ENCODE measurements at regions not wholly inside any gene's neighbourhood (a gene's known extent, or its start where the extent isn't known, plus 50 kb on each side); places are given as distances from the start of the nearest gene placed in this dataset.
A peak's percentile ranks its signal among the peaks of the same experiment; 100 is the strongest.

GRCh38 chr13:30114571-30115256 is 192.6 kb downstream of the KATNAL1 start (continued):
- no peak for TF ChIP-seq ZNF655 (CRISPR knock-in tag; IDR thresholded peaks at IDR 0.05)
- TF ChIP-seq TFAP4 (CRISPR knock-in tag; IDR thresholded peaks at IDR 0.05; ENCODE audit: borderline replicate concordance) = peak; percentile 48; the same call in 1 of the 2 replicates
- TF ChIP-seq CCNT2 (IDR thresholded peaks at IDR 0.05; ENCODE audit: borderline replicate concordance, extremely low read depth, insufficient read length, low read depth, low read length) = peak; percentile 27
- TF ChIP-seq L3MBTL2 (IDR thresholded peaks at IDR 0.05) = peak; percentile 70; the same call in 1 of the 2 replicates
- TF ChIP-seq NFIC (IDR thresholded peaks at IDR 0.05) = 0 out of 2 replicates have a peak, but pooled peaks have one; percentile 7
- no peak for TF ChIP-seq TCF3 (CRISPR knock-in tag; IDR thresholded peaks at IDR 0.05)

GRCh38 chr13:30113983-30114570 is 193.3 kb downstream of the KATNAL1 start:
- Histone ChIP-seq H3K36me3 (ENCODE audit: control insufficient read depth, insufficient read depth, low read length) (no peaks in the 10 kb centered on the region), H3K4me3 (peak overlapping the region; percentile 51; the same call in 1 of the 2 replicates), H3K9me3 (replicated peaks; ENCODE audit: control insufficient read depth, insufficient read depth, low read depth, low read length) (no peaks in the 10 kb centered on the region), H3K27me3 (ENCODE audit: control insufficient read depth in 2 of 2, insufficient read depth in 2 of 2, low read length in 2 of 2) (peaks cover 0 to 17% of the 10 kb centered on the region in 2 experiments), H3K4me1 (replicated peaks in 1 of 2; ENCODE audit: control insufficient read depth in 2 of 2, insufficient read depth in 2 of 2, low read length in 2 of 2) (peaks cover 5 to 9% of the 10 kb centered on the region in 2 experiments; a peak in 4 of 5 replicates), H3K4me2 (ENCODE audit: insufficient read depth, low read length) (peak overlapping the region; percentile 58), H3K9ac (ENCODE audit: insufficient read depth in 1 of 2, low read depth in 2 of 2, low read length in 2 of 2) (no peak overlapping the region), H3K27ac (ENCODE audit: extremely low read depth, low read depth, low read length) (no peak overlapping the region), H4K20me1 (replicated peaks; ENCODE audit: control insufficient read depth, insufficient read depth, low read length) (no peaks in the 10 kb centered on the region), H3K79me2 (ENCODE audit: control insufficient read depth, insufficient read depth, low read length) (no peaks in the 10 kb centered on the region), H2AFZ (ENCODE audit: low read depth, low read length) (peak overlapping the region; percentile 70), H3K9me1 (ENCODE audit: control insufficient read depth, insufficient read depth, low read length) (no peaks in the 10 kb centered on the region)
- ATAC-seq = no peak
- no peak for FAIRE-seq
- DNase-seq (ENCODE audit: extremely low read depth in 1 of 4, low spot score in 3 of 4) = peak; percentile 13 to 27 (median 18)
- no TSS peak for BruUV-seq (replicated peaks)
- 18% methylated on average over 2 of the region's 15 CpGs for WGBS (ENCODE audit: insufficient coverage, low coverage, missing lambda C conversion rate)
- POLR2A ChIA-PET = interaction anchor here (1.1 kb wide), 1 partner anchor 279 kb away, joined by 3 read pairs; no protein-coding TSS in a partner anchor
- CTCF ChIA-PET (ENCODE audit: low intra/inter-chr PET ratio) = interaction anchor here (0.6 to 1.3 kb wide), 4 partner anchors 343 to 829 kb away, joined by 3 to 5 read pairs (median 4); no protein-coding TSS in a partner anchor
- in situ Hi-C loops (cut with MboI) (loop anchor here (10.0 kb wide), 1 partner anchor 339 kb away; no protein-coding TSS in a partner anchor), intact Hi-C loops (cut with micrococcal nuclease) (loop anchor here (2.0 to 10.0 kb wide), 3 partner anchors 149 to 341 kb away; no protein-coding TSS in a partner anchor)
- TF ChIP-seq ELF2 (CRISPR knock-in tag; IDR thresholded peaks at IDR 0.05) = no peak
- no peak for TF ChIP-seq E2F5 (CRISPR knock-in tag; IDR thresholded peaks at IDR 0.05)
- TF ChIP-seq PRDM10 (IDR thresholded peaks at IDR 0.05; ENCODE audit: partially characterized antibody) = no peak
- no peak for TF ChIP-seq NR3C1 (CRISPR knock-in tag; IDR thresholded peaks at IDR 0.05)
- no peak for TF ChIP-seq NCOA6 (IDR thresholded peaks at IDR 0.05)
- no peak for TF ChIP-seq CAMTA2 (CRISPR knock-in tag; conservative IDR thresholded peaks at IDR 0.05)
- no peak for TF ChIP-seq RHOXF2B (CRISPR knock-in tag; conservative IDR thresholded peaks at IDR 0.05)
